Fibroblast of skin of scalp (primary cell): ENCODE measurements at regions not wholly inside any gene's neighbourhood (a gene's known extent, or its start where the extent isn't known, plus 50 kb on each side); places are given as distances from the start of the nearest gene placed in this dataset.

Source experiments
- DNase-seq: peaks from one replicate; pipeline ENCODE4 v3.0.0-alpha.2; 2013

- DNase-seq: no peak
Measured at GRCh38 chr22:48441553-48441850, 1386.2 kb downstream of the BRD1 start.

DNA sequence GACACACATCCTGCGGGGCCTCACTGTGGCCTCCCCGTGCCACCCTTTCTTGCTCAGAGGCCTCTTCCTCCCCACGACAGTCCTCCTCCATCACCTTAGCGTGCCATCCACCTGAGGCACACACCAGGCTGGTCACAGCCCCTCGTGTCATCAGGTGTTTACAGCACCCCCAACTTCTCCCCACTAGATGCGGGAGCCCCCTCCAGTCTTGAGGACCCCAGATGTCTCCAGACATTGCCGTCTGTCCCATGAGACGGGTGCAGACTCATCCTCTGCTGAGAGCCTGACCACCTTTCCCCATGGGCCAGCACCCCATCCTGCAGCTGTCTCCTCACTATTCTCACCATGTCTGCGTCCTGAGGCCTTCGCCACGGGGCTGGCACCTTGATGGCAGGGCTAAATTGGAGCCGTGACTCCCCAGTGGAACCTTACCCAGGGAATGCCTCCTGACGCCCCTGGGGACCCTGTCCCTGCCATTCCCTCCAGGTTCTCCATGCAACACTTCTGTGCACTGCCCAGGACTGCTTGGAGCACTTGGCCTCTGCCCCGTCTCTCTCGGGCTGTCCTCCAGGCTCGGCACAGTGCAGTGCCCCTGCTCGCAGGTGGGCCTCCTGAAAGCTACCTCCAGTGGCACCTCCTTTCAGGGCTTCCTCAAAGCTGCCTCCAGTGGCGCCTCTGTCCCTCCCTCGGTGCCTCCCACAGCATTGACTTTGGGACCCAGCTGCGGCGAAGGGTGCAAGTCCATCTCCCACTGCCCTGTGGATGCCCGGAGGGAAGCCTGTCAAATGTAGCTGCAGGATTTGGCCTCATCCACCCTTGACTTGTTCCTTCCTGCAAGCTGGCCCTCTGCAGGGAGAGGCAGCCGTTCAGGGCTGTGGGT is 1386.8 kb downstream of the BRD1 start:
- DNase-seq: no peak

DNA sequence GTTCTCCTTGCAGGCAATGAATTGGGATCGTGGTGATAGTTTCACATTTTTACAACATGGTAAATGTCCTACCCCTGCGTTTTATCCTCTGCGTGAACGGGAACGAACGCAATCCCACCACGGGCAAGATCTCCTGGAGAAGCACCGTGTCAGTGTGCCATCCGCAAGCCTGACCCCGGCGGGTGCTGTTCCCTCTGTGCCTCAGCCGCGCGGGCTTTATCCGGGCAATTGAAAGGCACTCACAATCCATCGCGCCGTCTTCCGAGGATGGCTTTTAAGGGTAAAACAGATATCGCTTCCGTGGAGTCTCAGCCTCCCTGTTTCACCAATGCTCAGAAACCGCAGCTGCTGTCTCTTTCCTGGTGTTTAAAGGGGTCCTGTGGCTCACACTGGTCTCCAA is 1387.5 kb downstream of the BRD1 start:
- DNase-seq: no peak

GRCh38 chr22:48439560-48440135 is 1388.0 kb downstream of the BRD1 start:
- no peak for DNase-seq

DNA sequence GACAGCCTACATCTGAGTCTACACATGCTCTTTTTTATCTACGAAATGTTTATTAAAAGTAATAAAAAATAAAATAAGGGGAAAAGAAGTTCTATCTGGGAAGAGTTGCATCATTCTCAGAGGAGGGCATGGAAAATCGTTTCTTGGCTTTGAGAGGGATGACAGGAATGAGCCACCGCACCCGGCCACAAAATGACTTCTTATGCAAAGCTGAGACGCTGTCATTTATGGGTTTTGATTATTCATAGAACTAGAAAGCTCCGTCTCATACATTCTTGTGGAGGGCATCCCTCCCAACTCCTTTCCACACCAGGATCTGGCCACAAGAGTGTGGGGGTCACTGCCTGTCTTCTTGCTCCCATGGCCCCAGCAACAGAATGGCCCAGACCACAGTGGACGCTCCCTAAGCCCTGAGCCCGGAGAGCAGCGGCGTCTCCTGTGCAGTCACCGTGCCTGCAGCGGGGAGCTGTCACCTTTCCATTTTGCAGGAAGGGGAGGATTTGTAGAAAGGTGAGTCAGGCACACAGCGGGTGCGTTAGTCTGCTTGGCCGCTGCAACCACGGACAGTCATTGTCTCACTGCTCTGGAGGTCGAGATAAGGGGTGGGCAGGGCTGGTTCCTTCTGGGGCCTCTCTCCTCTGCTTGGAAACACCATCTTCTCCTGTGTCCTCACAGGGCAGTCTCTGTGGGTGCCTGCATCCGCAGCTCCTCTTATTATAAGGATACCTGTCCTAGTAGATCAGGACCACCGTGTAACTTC is 1388.7 kb downstream of the BRD1 start:
- peak; percentile 68 for DNase-seq

GRCh38 chr22:48438096-48438495 is 1389.6 kb downstream of the BRD1 start:
- no peak for DNase-seq

DNA sequence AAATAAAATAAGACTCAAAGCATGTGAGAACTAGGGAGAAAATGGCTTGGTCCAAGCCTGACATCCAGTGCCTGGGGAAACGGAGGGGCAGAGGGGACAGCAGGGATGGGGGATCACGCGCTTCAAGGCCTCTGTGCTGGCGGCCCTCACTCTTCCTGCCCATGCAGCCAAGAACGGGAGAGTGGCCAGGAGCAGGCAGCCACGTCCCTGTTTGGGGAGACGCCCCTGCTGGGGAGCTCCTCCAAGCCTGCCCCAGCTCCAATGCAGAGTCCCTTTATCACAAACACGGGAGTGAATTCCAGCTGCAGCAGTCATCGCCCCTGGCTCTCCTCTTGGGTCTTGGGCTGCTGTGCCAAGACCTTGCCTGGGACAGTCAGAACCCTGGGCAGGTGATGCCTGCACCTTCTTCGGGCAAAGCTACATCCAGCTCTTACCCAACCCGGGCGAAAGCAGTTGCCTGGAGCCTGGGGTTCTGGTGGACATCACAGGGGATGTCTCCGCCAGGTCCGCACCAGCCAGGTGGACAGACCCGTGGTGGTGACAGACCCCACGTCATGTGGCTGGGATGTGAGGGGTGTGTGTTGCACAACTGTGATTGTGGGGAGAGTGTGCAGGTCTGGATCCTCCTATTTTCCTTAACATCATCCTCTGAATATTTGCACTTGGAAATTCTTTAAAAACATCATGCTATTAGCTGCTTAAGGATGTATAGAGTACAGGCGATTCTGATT is 1391.3 kb downstream of the BRD1 start:
- no peak for DNase-seq

DNA sequence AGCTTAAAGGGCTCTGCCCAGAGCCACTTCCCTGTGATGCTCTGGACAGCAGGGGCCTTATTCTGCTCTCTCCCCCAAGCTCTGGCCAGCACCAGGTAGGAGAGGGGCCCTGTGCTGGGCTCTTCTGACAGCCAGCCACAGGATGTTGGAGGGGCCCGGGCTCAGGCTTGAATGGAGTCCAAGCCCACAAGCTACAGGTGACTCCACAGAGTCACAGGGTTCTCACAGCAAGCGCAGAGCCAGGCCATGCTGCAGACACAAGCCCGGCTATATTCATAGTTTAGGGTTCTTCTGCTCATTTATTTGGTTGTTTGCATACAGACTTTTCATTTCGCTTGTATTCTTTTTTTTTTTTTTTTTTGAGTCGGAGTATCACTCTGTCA is 1392.8 kb downstream of the BRD1 start:
- DNase-seq: no peak

DNA sequence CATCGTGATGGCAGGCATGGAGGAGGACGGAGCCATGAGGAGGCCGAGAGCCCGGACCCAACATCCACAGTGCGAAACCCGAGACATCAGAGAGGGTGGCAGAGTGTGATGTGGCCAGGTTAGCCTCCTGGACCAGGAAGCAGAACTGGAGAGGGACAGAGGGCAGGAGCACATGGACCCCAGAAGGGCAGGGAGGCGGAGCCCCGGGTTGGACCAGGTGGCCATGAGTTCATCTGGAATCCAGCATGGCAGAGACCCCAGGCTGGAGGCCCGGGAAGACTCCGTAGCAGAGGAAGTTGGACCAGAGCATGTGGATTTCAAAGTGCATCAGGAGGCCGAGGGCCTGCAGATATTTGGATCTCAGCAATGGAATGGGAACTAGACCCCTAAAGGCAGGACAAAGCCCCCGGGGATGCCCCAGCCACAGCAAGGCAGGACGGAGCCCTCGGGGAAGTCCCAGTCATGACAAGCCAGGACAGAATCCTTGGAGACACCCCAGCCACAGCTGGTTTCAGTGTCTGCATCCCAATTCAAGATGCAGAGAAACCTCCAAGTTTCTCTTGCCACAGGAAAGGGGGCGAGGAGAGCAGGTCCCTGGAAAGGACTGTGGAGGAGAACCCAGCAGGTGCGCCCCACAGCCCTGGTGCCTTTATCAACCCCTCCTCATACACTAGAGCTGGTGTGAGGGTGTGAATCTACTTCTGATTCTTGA is 1393.4 kb downstream of the BRD1 start:
- no peak for DNase-seq

DNA sequence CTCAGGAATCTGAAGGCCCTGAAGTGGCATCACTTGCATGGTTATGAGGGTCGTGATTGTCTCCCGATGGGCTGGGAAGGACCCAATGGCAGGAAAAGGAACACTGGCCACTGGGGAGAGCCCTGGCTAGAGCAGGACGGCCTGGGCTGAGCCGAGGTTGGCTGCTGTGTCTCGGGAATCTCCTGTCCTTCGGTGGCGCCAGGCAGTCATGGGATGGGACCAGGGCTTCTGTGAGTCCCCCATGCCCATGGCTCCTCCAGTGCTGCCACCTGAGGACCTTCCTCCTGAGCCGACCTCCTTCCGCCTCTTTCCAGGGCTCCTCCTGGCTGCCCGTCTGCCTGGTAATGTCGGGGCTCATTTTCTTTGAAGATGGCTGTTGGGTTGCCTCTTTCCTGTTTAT is 1394.0 kb downstream of the BRD1 start:
- DNase-seq: no peak

GRCh38 chr22:48432781-48433518 is 1394.7 kb downstream of the BRD1 start:
- DNase-seq: peak; percentile 74

GRCh38 chr22:48431536-48432315 is 1395.9 kb downstream of the BRD1 start:
- DNase-seq: no peak

DNA sequence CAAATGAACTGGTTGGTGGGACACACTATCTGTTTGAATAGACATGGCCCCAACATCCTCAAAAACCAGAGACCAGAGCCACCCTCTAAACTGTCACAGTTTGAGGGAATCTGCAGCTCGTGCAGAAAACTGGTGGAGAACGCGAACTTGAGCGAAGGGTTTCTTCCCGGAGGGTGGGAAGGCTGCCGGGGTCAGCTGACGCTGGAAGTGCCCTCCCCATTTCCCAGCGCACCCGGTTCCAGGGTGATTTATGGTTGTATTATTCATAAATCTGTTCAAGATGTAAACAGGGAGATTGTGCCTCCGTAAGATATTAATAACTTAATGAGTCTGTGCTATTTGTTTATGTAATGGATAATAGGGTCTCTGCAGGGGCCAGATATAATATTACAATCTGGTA is 1396.7 kb downstream of the BRD1 start:
- peak; percentile 35 for DNase-seq

DNA sequence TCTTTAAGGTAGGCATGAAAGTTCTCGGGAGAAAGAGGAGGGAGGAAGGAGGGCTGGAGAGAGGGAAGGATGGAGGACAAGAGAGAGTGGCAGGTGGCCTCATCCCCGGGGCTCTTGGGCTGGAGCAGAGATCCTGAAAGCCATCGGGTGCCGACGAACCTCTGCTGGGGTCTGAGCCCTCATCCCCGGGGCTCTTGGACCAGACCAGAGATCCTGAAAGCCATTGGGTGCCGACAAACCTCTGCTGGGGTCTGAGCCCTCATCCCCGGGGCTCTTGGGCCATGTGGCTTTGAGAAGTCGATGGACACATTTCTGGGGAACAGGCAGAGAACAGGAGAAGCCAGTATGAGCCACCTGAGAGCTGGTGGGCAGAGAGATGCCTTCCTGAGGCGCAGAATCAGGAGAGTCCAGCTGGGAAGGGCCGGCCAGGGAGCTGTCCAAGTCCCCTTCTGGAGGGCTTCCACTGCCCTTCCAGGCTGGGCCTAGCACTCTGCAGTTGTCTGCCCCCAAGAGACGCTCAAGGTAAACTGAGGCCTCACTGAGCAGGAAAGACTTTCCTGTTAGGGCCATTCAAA is 1398.1 kb downstream of the BRD1 start:
- DNase-seq: no peak

DNA sequence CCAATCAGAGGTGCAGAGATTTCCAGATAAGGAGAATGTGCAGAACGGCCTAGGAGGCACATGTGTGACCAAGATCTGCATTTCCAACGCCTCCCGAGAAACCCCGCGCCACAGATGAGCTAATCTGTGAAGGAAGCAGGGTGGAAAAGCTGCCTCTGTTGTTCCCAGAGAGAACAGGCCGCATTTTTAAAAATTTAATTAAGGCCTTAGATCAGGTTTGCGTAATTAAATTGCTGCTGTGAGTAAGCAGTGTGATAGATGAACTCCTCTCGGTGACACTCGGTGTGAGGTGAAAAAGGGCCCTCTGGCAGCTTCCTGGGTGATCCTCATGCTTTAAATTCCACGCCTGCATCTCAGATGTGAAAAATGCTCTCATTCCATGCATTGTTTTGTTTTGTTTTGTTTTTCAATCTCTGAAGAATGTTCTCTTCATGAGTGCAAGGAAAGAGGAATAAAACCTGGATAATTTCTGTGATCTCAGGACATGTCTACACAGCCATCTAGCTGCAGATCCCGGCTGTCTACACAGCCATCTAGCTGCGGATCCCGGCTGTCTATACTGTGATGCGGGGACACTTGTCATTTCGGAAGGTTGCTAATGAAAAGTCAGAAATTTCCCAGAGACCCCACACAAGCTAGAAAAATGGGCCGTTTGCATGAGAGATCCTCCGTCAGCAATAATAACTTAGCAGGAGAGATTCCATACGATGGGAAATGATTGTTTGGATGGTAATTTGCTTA is 1398.9 kb downstream of the BRD1 start:
- DNase-seq: peak; percentile 93

DNA sequence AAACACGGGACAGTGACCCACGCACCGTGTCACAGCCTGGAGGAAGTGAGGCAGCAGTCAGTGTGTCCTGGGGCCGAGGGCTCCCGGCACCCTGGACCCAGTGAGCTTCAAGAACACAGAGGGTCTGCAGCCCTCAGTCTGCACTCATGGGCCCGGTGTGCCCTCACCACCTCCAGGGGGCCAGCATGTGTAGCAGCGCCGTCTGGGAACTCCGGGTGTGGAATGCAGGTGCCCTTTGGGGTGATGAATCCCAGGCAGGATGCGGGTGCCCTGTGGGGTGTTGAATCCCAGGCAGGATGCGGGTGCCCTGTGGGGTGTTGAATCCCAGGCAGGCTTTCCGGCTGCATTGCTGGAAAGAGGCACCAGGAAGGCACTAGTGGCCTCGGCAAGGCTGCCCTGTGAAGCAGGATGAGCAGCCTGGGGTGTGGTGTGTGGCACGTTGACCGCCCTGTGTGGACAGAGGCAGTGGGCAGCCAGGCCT is 1399.9 kb downstream of the BRD1 start:
- no peak for DNase-seq

DNA sequence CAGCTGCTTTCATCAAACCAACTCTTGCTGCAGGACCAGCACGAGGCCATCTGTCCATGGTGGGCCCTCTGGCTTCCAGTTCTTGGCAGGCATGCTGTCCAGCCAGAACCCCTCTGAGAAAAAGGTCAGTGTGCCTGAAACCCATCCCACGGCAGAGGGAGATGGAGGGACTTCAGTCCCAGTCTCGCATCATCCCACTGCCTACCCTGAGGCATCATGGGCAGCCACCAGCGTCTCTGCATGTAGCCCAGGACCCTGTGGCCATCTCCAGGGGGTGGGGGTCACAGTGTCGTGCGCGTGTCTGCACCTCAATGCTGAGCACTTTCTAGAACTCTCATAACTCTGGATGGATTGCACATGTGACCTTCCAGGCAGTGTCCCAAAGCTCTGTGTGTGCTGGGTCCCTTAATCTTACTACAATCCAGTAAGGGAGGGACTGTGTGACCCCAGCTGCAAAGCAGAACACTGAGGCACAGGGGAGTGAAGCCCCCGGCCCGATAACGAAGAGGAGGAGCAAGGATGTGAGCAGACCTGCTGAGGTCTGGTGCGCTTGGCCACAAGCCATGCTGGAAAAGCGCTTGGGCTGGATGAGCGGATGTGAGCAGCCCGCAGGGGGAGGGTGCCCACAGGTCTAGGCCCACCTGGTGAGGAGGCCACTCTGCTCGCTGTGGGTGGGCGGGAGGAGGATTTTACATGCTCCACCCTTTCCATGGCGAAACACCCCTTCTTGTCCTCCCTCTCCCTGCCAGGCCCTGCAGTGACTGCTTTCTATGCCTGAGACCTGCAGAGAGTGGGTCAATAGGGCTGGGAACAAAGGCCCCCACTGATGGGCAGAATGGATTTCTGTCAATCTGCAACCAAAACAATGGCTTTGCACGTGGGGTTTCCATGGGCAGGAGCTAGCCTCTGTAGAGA is 1401.0 kb downstream of the BRD1 start:
- DNase-seq: no peak

- DNase-seq: no peak
Measured at GRCh38 chr22:48425641-48426040, 1402.0 kb downstream of the BRD1 start.
